Naive B cell (primary cell): ENCODE measurements at regions not wholly inside any gene's neighbourhood (a gene's known extent, or its start where the extent isn't known, plus 50 kb on each side); places are given as distances from the start of the nearest gene placed in this dataset.

Source experiments
- ATAC-seq, 2 donors: fragments of 150-1000 bp; cut with Tn5 transposase; 2 replicates each; pipeline ENCODE4 v1.10.0; 2021; ENCODE audit warnings: low read depth in 2 of 2, mild to moderate bottlenecking in 2 of 2, moderate library complexity in 2 of 2
- DNase-seq: peaks from one replicate; pipeline ENCODE4 v3.0.0; 2022
- H3K27ac Mint-ChIP-seq, 6 donors: one replicate each; pipeline ENCODE4 v1.8.0; 2020 to 2022; ENCODE audit warnings: mild to moderate bottlenecking in 6 of 6, mixed read lengths in 6 of 6, moderate library complexity in 5 of 6, inconsistent platforms in 2 of 6
- H3K27me3 Mint-ChIP-seq, 3 donors: one replicate each; pipeline ENCODE4 v1.8.0; 2021 to 2022; ENCODE audit warnings: mixed read lengths in 3 of 3, mild to moderate bottlenecking in 1 of 3
- H3K36me3 Mint-ChIP-seq, 2 donors: one replicate each; pipeline ENCODE4 v1.8.0; 2020 to 2022; ENCODE audit warnings: mixed read lengths in 2 of 2, inconsistent platforms in 1 of 2, mild to moderate bottlenecking in 1 of 2
- H3K4me1 Mint-ChIP-seq, 3 donors: one replicate each; pipeline ENCODE4 v1.8.0; 2020 to 2022; ENCODE audit warnings: mixed read lengths in 3 of 3, inconsistent platforms in 1 of 3, mild to moderate bottlenecking in 1 of 3, moderate library complexity in 1 of 3
- H3K4me3 Mint-ChIP-seq, 8 donors: one replicate each; pipeline ENCODE4 v1.8.0; 2020 to 2022; ENCODE audit warnings: mild to moderate bottlenecking in 8 of 8, mixed read lengths in 8 of 8, moderate library complexity in 8 of 8, inconsistent platforms in 2 of 8
- H3K9me3 Mint-ChIP-seq, 7 donors: one replicate each; pipeline ENCODE4 v1.8.0; 2020 to 2022; ENCODE audit warnings: mixed read lengths in 7 of 7, mild to moderate bottlenecking in 5 of 7, inconsistent platforms in 2 of 7, moderate library complexity in 1 of 7

DNA sequence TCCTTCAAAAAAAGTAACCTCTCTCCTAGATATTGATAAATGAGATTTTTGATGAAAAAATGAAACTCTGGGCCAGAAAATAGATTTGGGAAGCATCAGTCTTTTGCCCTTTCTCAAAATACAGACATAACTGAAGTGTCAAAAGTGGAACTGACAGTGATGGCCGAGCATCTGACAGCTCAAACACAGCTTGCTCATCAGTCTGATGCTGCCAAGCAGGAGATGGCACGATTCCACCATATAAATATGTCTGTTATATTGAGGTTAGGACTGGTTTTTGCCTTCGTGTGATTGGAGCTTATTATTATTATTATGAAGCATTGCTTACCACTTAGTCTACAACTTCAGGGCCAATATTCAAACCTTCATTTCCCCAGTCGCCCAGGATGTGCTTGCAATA, 152.6 kb upstream of the EPHA3 start:
- DNase-seq (no peak), ATAC-seq (no peak)
- no peak overlapping the region for H3K27ac Mint-ChIP-seq
- H3K9me3 Mint-ChIP-seq: no peaks in the 10 kb centered on the region
- H3K4me1 Mint-ChIP-seq: no peaks in the 10 kb centered on the region
- no peaks in the 10 kb centered on the region for H3K27me3 Mint-ChIP-seq
- no peak overlapping the region for H3K4me3 Mint-ChIP-seq
- no peaks in the 10 kb centered on the region for H3K36me3 Mint-ChIP-seq

DNA sequence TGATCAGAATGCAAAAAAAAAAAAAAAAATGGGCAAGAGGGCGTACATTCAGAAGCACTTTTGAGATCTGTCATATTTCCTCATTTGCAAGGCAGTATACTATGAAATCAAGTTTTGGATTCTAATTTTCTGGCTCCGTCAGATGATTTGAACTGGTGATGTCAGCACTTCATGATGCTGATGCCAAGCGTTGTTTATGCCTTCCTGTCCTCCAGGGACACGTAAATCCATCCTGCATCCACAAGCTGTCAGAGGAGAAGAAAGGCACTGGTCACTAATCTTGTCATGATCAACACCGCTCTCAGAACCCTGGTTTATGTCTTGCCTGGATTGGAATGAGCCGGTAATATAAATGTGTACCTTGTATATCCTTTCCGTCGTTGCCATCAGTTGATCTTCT, 152.1 kb upstream of the EPHA3 start:
- no peak overlapping the region for H3K4me3 Mint-ChIP-seq
- H3K27ac Mint-ChIP-seq: no peak overlapping the region
- H3K4me1 Mint-ChIP-seq: no peaks in the 10 kb centered on the region
- no peaks in the 10 kb centered on the region for H3K9me3 Mint-ChIP-seq
- no peaks in the 10 kb centered on the region for H3K36me3 Mint-ChIP-seq
- ATAC-seq (no peak), DNase-seq (no peak)
- no peaks in the 10 kb centered on the region for H3K27me3 Mint-ChIP-seq

DNA sequence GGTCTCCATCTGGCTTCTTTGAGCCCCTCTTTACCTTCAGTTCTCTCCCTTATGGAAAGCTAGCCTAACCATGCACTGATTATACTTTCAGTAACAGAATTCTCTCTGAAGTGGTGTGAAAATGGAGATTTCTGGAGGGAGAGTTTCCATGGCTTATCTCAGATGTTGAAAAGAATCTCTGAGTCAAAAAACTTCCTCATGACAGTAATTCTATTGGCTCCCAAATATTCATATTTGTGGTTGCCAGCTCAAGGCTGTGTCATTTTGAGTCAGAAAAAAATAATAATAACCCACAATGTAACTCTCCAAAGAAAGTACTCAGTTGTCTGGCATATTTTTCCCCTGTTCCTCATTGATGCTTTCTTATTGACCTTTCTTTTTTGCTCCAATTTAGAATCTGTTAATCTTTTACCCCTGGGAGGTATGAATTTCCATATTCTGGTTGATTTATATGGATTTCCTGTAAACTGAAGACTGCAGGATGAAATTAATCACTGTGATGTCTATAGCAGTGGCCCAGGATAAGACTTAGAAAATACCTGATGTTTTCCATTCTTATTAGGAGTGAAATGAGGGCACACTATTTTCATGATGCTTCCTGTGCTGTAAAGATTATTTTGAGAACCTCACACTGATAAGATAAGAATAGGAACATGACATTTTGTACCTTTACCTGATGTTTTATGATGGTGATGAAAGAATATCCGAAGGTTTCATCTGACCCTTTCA, 149.5 kb upstream of the EPHA3 start:
- DNase-seq: no peak
- no peak overlapping the region for H3K27ac Mint-ChIP-seq
- H3K27me3 Mint-ChIP-seq: no peaks in the 10 kb centered on the region
- no peaks in the 10 kb centered on the region for H3K9me3 Mint-ChIP-seq
- H3K4me1 Mint-ChIP-seq: no peaks in the 10 kb centered on the region
- no peak overlapping the region for H3K4me3 Mint-ChIP-seq
- no peaks in the 10 kb centered on the region for H3K36me3 Mint-ChIP-seq
- ATAC-seq: no peak

DNA sequence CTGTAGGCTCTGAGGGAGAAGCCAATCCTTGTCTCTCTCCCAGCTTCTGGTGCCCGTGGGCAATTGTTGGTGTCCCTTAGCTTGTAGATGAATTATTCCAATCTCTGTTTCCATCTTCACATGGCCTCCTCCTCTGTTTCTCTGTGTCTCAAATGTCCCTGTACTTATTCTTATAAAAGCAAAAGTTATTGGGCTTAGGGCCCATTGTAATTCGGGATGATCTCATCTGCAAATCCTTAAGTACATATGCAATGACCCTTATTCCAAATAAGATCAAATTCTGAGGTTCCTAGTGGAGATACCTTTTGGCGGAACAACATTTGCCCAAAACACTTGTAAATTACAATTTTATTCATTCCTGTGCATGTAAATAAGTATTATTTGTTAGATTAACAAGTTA, 147.4 kb upstream of the EPHA3 start:
- H3K9me3 Mint-ChIP-seq: peaks cover 0 to 2% (median 0%) of the 10 kb centered on the region in 7 donors
- ATAC-seq (no peak), DNase-seq (no peak)
- no peaks in the 10 kb centered on the region for H3K4me1 Mint-ChIP-seq
- H3K4me3 Mint-ChIP-seq: no peak overlapping the region
- H3K27me3 Mint-ChIP-seq: no peaks in the 10 kb centered on the region
- H3K36me3 Mint-ChIP-seq: no peaks in the 10 kb centered on the region
- no peak overlapping the region for H3K27ac Mint-ChIP-seq

DNA sequence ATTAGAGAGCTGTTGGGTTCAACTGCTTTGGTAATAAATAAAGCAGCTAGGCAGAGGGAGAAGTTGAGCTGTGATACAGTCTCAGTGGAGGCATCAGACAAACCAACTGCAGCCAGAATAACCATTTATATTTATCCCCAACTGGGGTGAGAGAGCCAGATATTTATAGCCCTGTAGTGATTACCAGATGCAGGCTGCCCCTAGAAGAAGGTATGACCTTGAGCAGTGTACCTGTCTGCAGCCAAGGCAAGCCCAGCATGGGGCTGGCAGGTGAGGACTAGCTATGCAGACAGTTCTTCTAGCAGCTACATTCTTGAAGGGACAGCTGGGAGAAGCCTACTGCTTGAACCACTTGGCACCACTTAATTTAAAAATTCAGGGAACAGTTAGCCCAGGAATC, 144.4 kb upstream of the EPHA3 start:
- Mint-ChIP-seq H3K4me3 (no peak overlapping the region), H3K27me3 (no peaks in the 10 kb centered on the region), H3K36me3 (no peaks in the 10 kb centered on the region), H3K27ac (no peak overlapping the region), H3K9me3 (peaks cover 0 to 2% (median 0%) of the 10 kb centered on the region in 7 donors), H3K4me1 (no peaks in the 10 kb centered on the region)
- no peak for ATAC-seq
- DNase-seq: no peak

DNA sequence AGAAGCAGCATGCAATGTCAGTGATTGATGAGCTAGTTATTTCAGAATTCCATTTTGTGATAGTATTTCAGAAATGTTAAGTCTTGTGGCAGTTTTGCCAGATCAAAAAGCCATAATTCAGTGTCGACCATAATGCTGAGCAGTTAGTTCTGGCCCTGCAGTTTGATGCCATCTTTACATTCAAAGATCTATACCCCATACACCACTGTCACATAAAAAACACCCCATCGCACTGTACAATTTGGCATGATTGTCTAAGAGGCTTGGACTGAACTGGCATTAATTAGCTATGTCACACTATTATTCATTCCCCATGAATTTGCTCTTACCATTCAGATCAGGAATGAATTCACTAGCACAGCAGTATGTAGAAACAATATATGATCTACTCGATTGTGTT, 127.7 kb upstream of the EPHA3 start:
- H3K36me3 Mint-ChIP-seq: no peaks in the 10 kb centered on the region
- H3K27ac Mint-ChIP-seq: no peak overlapping the region
- no peaks in the 10 kb centered on the region for H3K27me3 Mint-ChIP-seq
- H3K4me3 Mint-ChIP-seq: no peak overlapping the region
- H3K4me1 Mint-ChIP-seq: no peaks in the 10 kb centered on the region
- no peak for ATAC-seq
- DNase-seq: no peak
- H3K9me3 Mint-ChIP-seq: peaks cover 0 to 4% (median 1%) of the 10 kb centered on the region in 7 donors

DNA sequence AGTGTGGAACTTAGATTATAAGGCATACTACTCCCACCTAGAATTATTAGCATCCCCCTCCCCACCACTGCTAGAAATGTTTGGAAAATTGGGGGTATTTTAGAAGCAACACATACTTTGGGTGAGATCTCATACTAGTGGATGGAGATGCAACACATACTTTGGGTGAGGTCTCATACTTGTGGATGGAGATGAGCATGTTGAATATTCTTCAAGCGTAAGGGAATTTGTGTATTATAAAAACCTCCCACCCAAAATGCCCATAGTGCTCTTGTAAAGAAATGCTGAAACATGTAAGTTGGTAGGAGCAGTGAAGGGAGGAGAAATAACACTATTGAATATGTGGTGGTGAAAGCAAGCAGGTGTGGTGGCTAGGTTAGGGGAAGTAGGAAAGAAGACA, 124.0 kb upstream of the EPHA3 start:
- DNase-seq (no peak), ATAC-seq (no peak)
- Mint-ChIP-seq H3K36me3 (no peaks in the 10 kb centered on the region), H3K4me1 (no peaks in the 10 kb centered on the region), H3K27ac (peak overlapping the region in 1 of 6 donors; percentile 13), H3K27me3 (no peaks in the 10 kb centered on the region), H3K9me3 (peaks cover 0 to 1% (median 0%) of the 10 kb centered on the region in 7 donors), H3K4me3 (no peak overlapping the region)

DNA sequence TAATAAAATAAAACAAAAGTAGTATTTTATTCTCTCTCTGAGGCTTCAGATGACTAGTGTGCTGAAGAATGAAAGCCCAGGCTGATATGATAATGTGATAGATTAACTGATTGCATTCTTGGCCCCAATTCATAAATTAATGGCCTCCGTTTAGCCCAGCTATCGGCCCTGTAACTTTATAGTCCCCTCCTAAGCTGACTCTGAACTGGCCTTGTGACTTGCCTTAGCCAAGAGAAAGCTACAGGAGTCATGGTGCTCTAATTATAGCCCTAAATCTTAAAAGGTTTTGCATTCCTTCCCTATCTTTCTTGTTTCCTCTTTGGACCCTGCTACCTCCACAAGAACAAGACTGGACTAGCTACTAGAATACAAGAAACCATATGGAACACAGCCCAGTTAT, 123.2 kb upstream of the EPHA3 start:
- H3K27me3 Mint-ChIP-seq: no peaks in the 10 kb centered on the region
- H3K27ac Mint-ChIP-seq: peak overlapping the region in 1 of 6 donors; percentile 42
- H3K9me3 Mint-ChIP-seq: peaks cover 0 to 1% (median 0%) of the 10 kb centered on the region in 7 donors
- ATAC-seq (no peak), DNase-seq (no peak)
- H3K4me3 Mint-ChIP-seq: no peak overlapping the region
- no peaks in the 10 kb centered on the region for H3K36me3 Mint-ChIP-seq
- no peaks in the 10 kb centered on the region for H3K4me1 Mint-ChIP-seq

DNA sequence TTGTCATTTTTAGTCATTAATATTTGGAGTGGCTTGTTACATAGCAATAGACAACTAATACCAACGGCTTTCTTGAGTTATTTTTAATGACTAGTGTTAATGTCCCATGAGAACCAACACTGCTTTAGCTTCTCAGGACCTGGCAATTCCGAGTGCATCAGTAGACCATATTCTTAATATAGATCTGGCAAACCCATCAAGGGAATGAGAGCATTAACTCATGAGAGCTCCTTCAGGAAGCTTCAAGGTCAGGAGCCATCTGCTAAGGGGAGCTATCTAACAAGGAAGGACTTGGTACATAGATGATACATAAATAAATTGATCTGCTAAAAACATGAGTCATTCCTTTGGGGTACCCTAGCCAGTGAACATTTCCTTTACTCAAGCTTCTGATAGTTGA, 122.6 kb upstream of the EPHA3 start:
- H3K9me3 Mint-ChIP-seq: peaks cover 0 to under 1% (median 0%) of the 10 kb centered on the region in 7 donors
- ATAC-seq (no peak), DNase-seq (no peak)
- H3K4me3 Mint-ChIP-seq: no peak overlapping the region
- H3K27ac Mint-ChIP-seq: no peak overlapping the region
- no peaks in the 10 kb centered on the region for H3K36me3 Mint-ChIP-seq
- H3K4me1 Mint-ChIP-seq: no peaks in the 10 kb centered on the region
- H3K27me3 Mint-ChIP-seq: no peaks in the 10 kb centered on the region

DNA sequence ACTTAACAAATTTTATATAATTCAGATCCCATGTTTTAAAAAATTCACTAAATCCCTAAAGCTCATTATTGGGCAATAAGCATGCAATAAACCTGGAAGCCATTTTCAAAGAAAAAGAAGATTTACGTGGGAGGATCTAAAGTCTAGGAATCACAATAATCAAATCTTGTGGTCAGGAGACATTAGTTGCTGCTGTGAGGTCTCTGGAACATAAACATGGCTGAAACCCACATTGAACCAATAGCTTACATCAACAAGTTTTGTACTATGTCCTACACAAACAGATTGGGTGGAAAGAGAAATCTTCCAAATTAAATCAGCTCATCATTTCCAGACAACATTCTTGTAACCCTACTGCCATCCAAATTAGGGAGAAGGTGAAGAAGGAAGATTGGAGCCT, 121.9 kb upstream of the EPHA3 start:
- DNase-seq (no peak), ATAC-seq (no peak)
- H3K36me3 Mint-ChIP-seq: no peaks in the 10 kb centered on the region
- no peaks in the 10 kb centered on the region for H3K4me1 Mint-ChIP-seq
- H3K27ac Mint-ChIP-seq: no peak overlapping the region
- no peaks in the 10 kb centered on the region for H3K27me3 Mint-ChIP-seq
- no peak overlapping the region for H3K4me3 Mint-ChIP-seq
- H3K9me3 Mint-ChIP-seq: no peaks in the 10 kb centered on the region

DNA sequence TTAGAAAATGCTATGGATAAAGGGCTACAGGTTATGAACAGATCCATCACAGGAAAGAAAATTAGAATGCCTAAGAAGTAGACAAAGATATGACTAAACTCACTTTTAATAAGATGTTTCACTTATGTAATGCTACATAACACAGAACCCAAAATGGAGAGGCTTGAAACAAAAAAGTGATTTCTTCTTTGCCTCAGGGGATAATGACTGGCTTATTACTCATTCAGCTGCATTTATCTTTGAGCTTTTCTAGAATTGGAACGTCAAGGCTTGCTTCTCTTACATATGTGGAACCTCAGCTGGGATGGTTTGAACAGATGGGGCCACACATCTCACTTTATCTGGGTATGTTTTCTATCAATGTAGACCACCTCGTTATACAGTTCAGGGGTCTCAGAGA, 120.6 kb upstream of the EPHA3 start:
- no peak for DNase-seq
- Mint-ChIP-seq H3K36me3 (no peaks in the 10 kb centered on the region), H3K4me3 (no peak overlapping the region), H3K27ac (no peak overlapping the region), H3K4me1 (no peaks in the 10 kb centered on the region), H3K27me3 (no peaks in the 10 kb centered on the region), H3K9me3 (no peaks in the 10 kb centered on the region)
- no peak for ATAC-seq

DNA sequence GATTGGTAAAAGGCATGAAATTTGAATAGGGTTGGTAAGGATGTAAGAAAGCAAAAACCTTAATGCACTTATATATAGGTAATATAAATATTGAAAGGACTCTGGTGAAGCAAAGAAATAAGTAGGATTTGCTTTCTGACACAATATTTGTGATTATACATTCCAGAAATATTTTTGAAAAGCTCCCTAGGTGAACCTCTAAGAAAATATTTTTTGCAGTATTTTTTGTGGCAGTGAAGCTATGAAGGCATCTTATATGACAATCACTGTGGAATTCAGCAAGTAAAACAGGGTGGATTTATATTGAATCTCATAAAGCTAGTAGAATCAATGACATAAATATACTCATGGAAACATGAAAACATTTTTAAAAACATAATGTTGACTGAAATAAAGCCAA, 119.6 kb upstream of the EPHA3 start:
- Mint-ChIP-seq H3K9me3 (no peaks in the 10 kb centered on the region), H3K27me3 (no peaks in the 10 kb centered on the region), H3K4me3 (no peak overlapping the region), H3K27ac (no peak overlapping the region), H3K36me3 (no peaks in the 10 kb centered on the region), H3K4me1 (no peaks in the 10 kb centered on the region)
- DNase-seq (no peak), ATAC-seq (no peak)

DNA sequence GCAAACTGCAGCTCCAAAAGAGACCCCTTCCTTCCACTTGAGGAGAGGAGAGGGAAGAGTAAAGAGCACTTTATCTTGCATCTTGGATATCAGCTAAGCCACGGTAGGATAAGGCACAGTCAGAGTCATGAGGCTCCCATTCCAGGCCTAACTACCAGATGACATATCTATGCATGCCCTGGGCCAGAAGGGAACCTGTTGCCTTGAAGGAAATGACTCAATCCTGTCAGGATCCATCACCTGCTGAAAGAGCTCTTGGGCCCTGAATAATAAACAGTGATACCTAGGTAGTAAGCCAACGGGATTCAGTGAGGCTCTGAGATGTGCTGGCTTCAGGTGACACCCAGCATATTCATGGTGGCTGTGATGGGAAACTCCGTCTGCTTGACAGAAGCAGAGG, 118.5 kb upstream of the EPHA3 start:
- DNase-seq (no peak), ATAC-seq (no peak)
- Mint-ChIP-seq H3K4me3 (no peak overlapping the region), H3K9me3 (peaks cover 0 to 3% (median 0%) of the 10 kb centered on the region in 7 donors), H3K27me3 (no peaks in the 10 kb centered on the region), H3K36me3 (no peaks in the 10 kb centered on the region), H3K4me1 (no peaks in the 10 kb centered on the region), H3K27ac (no peak overlapping the region)

DNA sequence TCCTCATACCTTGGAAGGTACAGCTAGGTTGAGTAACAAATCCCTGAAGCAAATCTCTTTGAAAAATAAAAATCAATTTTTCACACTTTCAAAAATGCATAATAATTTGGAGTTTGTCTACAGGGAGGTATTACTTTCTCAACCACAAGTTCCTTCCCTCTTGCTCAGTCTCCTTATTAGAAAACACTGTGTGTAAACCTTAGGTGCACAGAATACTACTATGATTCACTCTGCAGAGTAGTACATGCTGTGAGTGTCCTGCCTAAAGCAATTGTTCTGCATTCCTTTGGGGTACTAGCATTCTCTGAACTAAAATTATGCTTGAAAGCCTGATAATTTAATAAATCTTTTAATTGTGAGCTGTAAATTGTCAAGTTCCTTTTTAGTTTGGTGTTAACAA, 115.9 kb upstream of the EPHA3 start:
- no peak overlapping the region for H3K27ac Mint-ChIP-seq
- H3K27me3 Mint-ChIP-seq: no peaks in the 10 kb centered on the region
- ATAC-seq (no peak), DNase-seq (no peak)
- H3K4me1 Mint-ChIP-seq: no peaks in the 10 kb centered on the region
- H3K36me3 Mint-ChIP-seq: no peaks in the 10 kb centered on the region
- peaks cover 0 to 3% (median 0%) of the 10 kb centered on the region in 7 donors for H3K9me3 Mint-ChIP-seq
- H3K4me3 Mint-ChIP-seq: no peak overlapping the region

DNA sequence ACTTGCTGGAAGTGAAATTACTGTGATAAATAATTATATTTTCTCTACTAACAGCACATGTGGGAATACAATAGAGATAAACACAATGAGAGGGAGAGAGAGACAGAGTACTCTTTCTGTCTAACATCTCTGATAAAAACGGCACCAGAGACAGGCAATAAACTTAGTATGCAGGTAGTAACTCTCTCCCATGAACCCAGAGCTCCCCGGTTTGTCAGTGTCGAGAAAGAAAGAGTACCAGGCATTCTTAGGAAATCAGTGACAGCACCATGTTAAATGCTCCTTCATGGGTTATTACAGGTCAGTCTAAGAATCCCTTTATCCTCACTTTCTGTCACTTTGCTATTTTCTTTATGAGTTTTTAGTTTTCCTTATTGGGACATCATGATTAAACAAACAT, 110.7 kb upstream of the EPHA3 start:
- H3K27ac Mint-ChIP-seq: no peak overlapping the region
- no peak for DNase-seq
- no peaks in the 10 kb centered on the region for H3K27me3 Mint-ChIP-seq
- no peaks in the 10 kb centered on the region for H3K4me1 Mint-ChIP-seq
- no peaks in the 10 kb centered on the region for H3K36me3 Mint-ChIP-seq
- H3K9me3 Mint-ChIP-seq: peaks cover 0 to 3% (median 0%) of the 10 kb centered on the region in 7 donors
- ATAC-seq: no peak
- no peak overlapping the region for H3K4me3 Mint-ChIP-seq
